Amniotic epithelial cell (primary cell): ENCODE measurements at regions not wholly inside any gene's neighbourhood (a gene's known extent, or its start where the extent isn't known, plus 50 kb on each side); places are given as distances from the start of the nearest gene placed in this dataset.
A peak's percentile ranks its signal among the peaks of the same experiment; 100 is the strongest.
"Not testable (repeated sequence)": the region's sequence is repeated elsewhere in the genome, so short reads cannot be mapped to it uniquely, and the experiment has no call there.

Experiments
- DNase-seq: peaks from one replicate; pipeline ENCODE4 v3.0.0-alpha.2; 2010; ENCODE audit warnings: low read depth

DNA sequence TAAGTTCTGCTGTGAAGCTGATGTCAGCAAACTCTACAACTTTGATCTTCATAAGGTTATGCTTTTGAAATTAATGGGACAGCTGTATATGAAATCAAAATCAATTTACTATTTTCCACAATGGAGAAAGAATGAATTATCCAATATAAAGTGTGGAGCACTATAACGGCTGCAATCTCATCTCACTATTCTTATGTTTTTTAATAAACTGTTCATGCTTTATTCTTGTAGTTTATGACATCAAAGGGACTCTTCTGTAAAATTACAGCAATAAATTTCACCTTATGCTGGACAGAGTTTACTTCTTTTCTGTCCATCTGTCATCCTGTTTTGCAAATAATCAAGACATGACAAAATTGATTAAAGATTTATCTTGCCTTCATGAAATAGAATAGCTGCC is 192.5 kb downstream of the TECRL start:
- no peak for DNase-seq

GRCh38 chr4:64205376-64205775 is 203.9 kb downstream of the TECRL start:
- DNase-seq: no peak

DNA sequence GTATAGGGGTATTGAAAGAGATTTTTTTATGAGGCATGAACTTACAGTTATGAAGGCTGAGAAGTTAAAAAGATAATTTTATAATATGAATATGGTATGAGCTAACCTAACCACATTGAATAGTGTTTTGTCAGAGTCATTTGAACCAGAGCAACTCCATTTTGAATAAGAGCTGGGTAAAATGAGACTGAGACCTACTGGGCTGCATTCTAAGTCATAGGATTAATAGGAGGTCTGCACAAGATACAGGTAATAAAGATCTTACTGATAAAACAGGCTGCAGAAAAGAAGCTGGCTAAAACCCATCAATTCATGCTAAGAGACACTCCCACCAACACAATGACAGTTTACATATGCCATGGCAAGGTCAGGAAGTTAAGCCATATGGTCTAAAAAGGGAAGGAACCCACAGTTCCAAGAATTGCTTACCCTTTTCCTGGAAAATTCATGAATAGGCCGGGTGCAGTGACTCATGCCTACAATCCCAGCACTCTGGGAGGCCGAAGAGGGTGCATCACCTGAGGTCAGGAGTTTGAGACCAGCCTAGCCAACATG is 209.2 kb downstream of the TECRL start:
- DNase-seq: no peak

DNA sequence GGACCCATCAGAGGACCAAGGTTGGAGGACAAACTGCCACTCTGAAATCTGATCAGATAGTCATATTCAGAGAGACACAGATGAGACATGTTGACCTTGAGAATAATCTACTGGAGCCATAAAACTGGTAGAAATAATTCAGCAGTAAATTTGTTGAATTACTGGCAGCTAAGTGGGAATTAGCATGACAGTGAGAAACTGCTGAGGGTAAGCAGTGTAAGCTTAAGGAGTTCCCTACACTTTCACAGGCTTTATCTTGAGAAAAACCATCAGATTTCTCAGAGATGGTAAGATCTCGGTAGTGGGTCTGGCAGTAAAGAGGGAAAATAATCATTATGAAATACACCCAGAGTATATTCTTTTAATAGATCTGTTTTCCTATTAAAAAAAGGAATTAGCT is 213.7 kb downstream of the TECRL start:
- DNase-seq: no peak

DNA sequence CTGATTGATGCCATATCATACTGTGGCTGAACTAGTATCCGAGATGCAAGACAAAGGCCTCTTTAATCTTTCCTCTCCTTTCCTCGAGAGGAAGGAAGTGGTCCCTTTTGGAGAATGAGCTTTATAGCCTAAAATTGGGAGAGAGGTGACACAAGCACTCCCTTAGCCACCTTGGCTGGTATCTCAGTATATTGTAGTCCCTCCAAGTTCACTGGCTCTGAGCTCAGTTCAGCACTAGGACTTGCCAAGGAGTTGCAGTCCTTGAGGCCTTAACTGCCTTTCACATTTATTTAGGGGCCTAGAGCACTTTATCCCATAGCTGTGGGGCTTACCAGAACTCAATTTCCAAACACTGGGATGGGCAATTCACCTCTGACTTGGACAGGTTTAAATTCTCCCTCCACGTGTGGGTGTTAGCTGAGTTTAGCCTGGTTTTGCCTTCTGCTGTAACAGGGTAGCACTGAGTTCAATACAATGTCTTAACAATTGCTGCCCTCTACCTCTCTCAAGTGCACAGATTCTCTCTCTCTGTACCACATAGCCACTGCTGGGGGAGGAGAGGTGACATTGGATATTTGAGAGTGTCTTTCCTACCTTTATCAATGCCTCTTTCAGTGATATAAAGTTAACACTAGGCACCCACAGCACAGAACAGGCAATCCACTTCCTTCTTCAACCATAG is 216.4 kb downstream of the TECRL start:
- no peak for DNase-seq

- no peak for DNase-seq
These were observed 234.9 kb downstream of the TECRL start for GRCh38 chr4:64174247-64174882.

- no peak for DNase-seq
These were observed 242.9 kb downstream of the TECRL start for GRCh38 chr4:64166365-64166764.

GRCh38 chr4:64158648-64159326 is 250.5 kb downstream of the TECRL start:
- peak; percentile 48 for DNase-seq

DNA sequence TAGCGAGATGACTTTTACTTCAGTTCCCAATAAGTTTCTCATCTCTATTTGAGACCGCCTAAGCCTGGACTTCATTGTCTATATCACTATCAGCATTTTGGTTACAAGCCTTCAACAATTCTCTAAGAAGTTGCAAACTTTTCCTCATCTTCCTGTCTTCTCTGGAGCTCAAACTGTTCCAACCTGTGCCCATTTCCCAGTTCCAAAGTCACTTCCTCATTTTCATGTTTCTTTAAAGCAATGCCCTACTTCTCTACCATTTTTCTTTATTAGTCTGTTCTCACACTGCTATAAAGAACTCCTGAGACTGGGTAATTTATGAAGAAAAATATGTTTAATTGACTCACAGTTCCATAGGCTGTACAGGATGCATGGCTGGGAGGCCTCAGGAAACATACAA is 251.9 kb downstream of the TECRL start:
- DNase-seq: no peak

DNA sequence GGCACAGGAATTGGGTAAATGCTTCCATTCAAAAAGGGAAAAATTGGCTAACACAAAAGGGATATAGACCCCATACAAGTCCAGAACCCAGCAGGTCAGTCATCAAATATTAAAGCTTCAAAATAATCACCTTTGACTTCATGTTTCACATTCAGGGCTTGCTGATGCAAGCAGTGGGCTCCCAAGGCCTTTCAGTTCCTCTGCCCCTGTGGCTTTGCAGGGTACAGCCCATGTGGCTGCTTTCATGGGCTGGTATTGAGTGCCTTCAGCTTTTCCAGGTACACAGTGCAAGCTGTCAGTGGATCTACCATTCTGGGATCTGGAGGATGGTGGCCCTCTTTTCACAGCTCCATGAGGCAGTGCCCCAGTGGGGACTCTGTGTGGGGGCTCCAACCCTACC is 253.0 kb downstream of the TECRL start:
- no peak for DNase-seq

GRCh38 chr4:64146030-64146429 is 263.2 kb downstream of the TECRL start:
- DNase-seq: no peak

DNA sequence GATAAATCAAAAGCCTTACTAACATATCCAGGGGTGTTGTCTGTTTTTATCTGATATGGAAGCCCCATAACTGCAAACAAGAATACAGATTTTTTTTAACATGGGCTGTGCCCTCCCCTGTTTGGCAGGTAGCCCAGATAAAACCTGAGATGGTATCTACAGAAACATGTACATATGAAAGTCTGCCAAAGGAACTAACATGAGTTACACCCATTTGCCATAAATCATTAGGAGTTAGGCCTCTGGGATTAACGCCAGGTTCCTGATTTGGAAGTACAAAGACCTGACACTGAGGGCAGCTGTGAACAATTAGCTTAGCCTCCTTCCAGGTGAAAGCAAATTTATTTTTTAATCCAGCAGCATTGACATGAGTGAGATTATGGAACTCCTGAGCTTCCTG is 264.3 kb downstream of the TECRL start:
- no peak for DNase-seq

- DNase-seq: no peak
These were observed 278.3 kb downstream of the TECRL start for GRCh38 chr4:64130907-64131306.

DNA sequence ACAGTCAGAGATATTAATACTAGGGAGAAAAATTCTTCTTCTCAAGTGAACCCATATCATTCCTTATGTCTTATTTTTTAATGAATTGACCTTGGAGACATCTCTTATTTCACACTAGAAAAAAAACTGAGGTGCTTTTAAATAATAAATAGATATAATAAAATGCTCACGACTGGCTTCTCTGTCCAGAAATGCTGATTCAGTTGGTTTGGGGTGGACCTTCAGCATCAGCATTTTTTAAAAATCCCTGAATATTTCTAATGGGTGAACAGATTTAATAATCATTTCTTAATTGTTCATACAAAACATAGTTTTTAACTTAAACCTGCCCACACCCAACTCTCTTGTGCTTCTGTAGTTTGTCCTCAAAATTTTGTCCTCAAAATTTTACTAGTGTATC is 283.9 kb downstream of the TECRL start:
- DNase-seq: no peak

DNA sequence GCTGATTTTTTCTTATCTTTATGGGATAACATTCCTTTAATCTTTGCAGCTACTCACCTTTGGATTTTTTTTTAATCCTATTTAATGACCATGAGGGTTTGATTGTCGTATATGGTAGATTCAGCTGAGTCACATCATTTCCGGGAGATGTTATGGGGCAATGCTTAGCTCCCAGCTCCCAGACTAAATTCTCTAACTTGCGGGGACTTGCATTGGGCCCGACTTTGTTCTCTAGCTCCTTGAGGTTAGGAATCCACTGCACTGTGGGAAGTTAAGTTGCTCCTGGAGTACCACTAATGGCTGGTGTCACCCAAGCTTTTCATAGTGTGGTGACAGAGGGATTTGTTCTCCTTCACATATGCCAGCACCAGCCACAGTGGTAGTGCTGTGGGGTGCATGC is 287.4 kb downstream of the TECRL start:
- no peak for DNase-seq

DNA sequence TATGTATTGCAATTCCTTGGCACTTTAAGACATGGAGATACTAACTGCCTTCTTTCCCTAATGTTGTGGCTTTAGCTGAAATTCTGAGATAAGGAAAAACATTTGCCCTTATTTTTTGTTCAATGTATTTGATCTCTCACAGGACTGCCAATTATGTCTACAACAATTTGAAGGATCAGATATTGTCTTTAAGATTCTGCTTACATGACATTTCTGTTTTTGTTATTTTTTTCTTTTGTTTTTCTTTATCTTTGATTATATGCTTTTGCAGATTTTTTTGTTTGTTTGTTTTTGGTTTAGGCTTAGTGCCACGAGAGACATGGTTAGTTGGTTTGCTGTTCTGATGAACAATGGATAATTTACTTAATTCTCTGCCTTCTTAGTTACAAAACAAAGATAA is 303.3 kb downstream of the TECRL start:
- no peak for DNase-seq

- no peak for DNase-seq
These were observed 313.9 kb downstream of the TECRL start for GRCh38 chr4:64095398-64095797.

DNA sequence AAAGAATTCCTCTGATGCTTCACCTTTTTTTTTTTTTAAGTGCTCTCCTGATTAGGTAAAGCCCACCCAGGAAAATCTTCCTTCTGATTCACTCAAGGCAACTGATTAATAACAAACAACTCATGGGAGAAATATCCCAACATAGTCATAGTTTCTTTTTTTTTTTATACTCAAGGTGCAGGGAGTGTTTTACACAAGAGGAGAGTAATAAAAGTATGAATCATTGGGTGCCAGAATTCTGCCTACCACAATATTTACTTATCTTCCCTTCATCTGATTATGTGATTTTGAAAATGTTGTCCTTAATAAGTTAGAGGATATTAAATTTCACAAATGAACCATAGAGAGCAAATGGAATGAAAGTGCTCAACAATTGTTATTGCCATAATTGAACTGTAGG is 329.9 kb downstream of the TECRL start:
- DNase-seq: no peak

DNA sequence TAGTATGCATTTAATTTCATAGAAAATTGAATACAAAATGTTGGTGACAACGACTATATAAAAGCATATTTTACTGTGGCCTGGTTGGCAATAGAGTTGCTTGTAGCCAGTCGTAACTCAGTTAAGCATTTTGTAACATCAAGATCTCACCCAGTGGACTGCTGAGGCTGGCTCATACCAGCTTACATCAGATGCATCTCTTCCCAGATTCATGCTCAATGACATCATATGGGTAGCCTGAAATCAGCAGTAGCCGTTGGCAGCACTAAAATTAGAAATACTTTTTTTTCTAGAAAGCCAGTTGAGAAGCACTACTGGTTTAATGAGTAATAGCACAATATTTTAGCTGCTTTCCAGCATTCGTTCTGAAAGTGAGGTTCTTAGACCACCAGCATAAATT is 341.2 kb downstream of the TECRL start:
- peak; percentile 6 for DNase-seq

DNA sequence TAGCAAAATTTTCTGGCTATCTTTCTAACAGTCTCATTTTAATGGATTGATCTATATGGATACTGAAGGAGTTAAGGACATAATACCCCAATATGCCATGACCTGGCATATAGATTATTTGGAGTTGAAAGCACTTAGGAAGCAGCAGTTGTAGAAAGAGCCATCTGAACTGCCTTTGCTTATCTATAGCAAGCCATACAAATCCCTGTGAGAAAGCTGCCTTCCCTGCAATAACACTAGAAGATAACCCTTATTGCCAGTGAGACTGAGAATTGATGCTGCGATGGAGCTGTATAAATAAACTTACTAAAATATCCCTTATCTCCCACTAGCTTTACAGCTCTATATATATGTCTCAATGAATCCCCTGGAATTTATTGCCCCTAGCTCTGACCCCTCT is 346.3 kb downstream of the TECRL start:
- DNase-seq: no peak

DNA sequence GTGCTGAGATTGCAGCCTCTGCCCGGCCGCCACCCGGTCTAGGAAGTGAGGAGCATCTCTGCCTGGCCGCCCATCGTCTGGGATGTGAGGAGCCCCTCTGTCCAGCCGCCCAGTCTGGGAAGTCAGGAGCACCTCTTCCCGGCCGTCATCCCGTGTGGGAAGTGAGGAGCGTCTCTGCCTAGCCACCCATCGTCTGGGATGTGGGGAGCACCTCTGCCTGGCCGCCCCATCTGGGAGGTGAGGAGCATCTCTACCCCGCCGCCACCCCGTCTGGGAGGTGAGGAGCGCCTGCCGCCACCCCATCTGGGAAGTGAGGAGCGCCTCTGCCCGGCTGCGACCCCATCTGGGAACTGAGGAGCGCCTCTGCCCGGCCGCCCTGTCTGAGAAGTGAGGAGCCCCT is 372.2 kb downstream of the TECRL start:
- not testable (repeated sequence) for DNase-seq

- DNase-seq: no peak
These were observed 386.7 kb downstream of the TECRL start for GRCh38 chr4:64022560-64022959.

DNA sequence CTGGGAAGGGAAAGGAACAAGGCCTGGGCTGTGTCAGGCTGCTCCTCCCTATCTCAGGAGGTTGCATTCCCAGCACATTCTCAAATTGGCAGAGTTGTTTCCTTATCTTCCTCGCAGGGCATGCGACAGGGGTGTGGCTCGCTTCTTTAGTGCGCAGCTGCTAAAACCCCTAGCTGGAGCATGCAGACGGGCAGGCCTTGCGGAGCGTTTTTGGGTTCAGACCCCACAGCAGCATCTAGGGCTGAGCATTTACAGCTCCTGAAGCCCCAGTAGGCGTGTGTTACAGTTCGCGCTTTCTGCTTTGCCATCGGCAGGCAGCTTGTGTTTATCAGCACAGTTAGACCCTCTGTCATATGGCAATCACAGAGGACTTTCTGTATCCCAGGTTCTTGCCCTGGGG is 392.4 kb downstream of the TECRL start:
- no peak for DNase-seq
